ENCODE measurements at regions not wholly inside any gene's neighbourhood (a gene's known extent, or its start where the extent isn't known, plus 50 kb on each side); places are given as distances from the start of the nearest gene placed in this dataset.
"Not testable (repeated sequence)": the region's sequence is repeated elsewhere in the genome, so short reads cannot be mapped to it uniquely, and the experiment has no call there.

- DNase-seq (no peak), ATAC-seq (replicated peaks) (no peak)
- no peaks in the 10 kb centered on the region for H3K36me3 Mint-ChIP-seq
- H3K4me3 Mint-ChIP-seq = no peak overlapping the region
- H3K9me3 Mint-ChIP-seq = peaks cover 4 to 10% of the 10 kb centered on the region in 2 donors
- H3K27me3 Mint-ChIP-seq = peaks cover 8 to 18% of the 10 kb centered on the region in 2 donors
- no peak overlapping the region for H3K27ac Mint-ChIP-seq
- H3K4me1 Mint-ChIP-seq = no peaks in the 10 kb centered on the region
Observed at GRCh38 chr5:159811712-159812111, 104.6 kb upstream of the ADRA1B start.

GRCh38 chr5:159812759-159813158, 103.5 kb upstream of the ADRA1B start:
- not testable (repeated sequence) for H3K4me3 Mint-ChIP-seq

GRCh38 chr5:159814222-159814621, 102.1 kb upstream of the ADRA1B start:
- no peak for ATAC-seq (replicated peaks)
- no peak for DNase-seq
- H3K9me3 Mint-ChIP-seq = peaks cover 3 to 8% of the 10 kb centered on the region in 2 donors
- H3K4me3 Mint-ChIP-seq = no peak overlapping the region
- H3K27ac Mint-ChIP-seq = no peak overlapping the region
- peaks cover 0 to 10% of the 10 kb centered on the region in 2 donors for H3K27me3 Mint-ChIP-seq
- H3K4me1 Mint-ChIP-seq = no peaks in the 10 kb centered on the region
- no peaks in the 10 kb centered on the region for H3K36me3 Mint-ChIP-seq

More at GRCh38 chr5:159812759-159813158, 103.5 kb upstream of the ADRA1B start:
- not testable (repeated sequence) for H3K4me1 Mint-ChIP-seq; ATAC-seq (replicated peaks); H3K27ac Mint-ChIP-seq; H3K27me3 Mint-ChIP-seq; DNase-seq; H3K9me3 Mint-ChIP-seq; H3K36me3 Mint-ChIP-seq

- H3K27me3 Mint-ChIP-seq = peaks cover 0 to 10% of the 10 kb centered on the region in 2 donors
- no peak overlapping the region for H3K4me3 Mint-ChIP-seq
- peaks cover 3 to 8% of the 10 kb centered on the region in 2 donors for H3K9me3 Mint-ChIP-seq
- no peaks in the 10 kb centered on the region for H3K4me1 Mint-ChIP-seq
- no peak for ATAC-seq (replicated peaks)
- no peak overlapping the region for H3K27ac Mint-ChIP-seq
- DNase-seq = no peak
- H3K36me3 Mint-ChIP-seq = no peaks in the 10 kb centered on the region
Observed at GRCh38 chr5:159814805-159815585, 101.3 kb upstream of the ADRA1B start.

- ATAC-seq (replicated peaks) (no peak), DNase-seq (no peak)
- H3K9me3 Mint-ChIP-seq = peaks cover under 1 to 3% of the 10 kb centered on the region in 2 donors
- no peak overlapping the region for H3K4me3 Mint-ChIP-seq
- H3K27me3 Mint-ChIP-seq = peaks cover 0 to 7% of the 10 kb centered on the region in 2 donors
- no peaks in the 10 kb centered on the region for H3K36me3 Mint-ChIP-seq
- no peak overlapping the region for H3K27ac Mint-ChIP-seq
- no peaks in the 10 kb centered on the region for H3K4me1 Mint-ChIP-seq
Observed at GRCh38 chr5:159817262-159818029, 98.8 kb upstream of the ADRA1B start.

- no peak for DNase-seq
- Mint-ChIP-seq H3K27ac (no peak overlapping the region), H3K4me3 (no peak overlapping the region), H3K27me3 (peaks cover 0 to 3% of the 10 kb centered on the region in 2 donors), H3K4me1 (no peaks in the 10 kb centered on the region), H3K36me3 (no peaks in the 10 kb centered on the region), H3K9me3 (no peaks in the 10 kb centered on the region)
- ATAC-seq (replicated peaks) = no peak
Observed at GRCh38 chr5:159819591-159820411, 96.5 kb upstream of the ADRA1B start.

GRCh38 chr5:159820692-159821091, 95.6 kb upstream of the ADRA1B start:
- Mint-ChIP-seq H3K27me3 (peaks cover 0 to 3% of the 10 kb centered on the region in 2 donors), H3K36me3 (no peaks in the 10 kb centered on the region), H3K4me1 (peaks cover 0 to 2% of the 10 kb centered on the region in 2 donors), H3K9me3 (no peaks in the 10 kb centered on the region), H3K27ac (no peak overlapping the region), H3K4me3 (no peak overlapping the region)
- DNase-seq (no peak), ATAC-seq (replicated peaks) (no peak)

- Mint-ChIP-seq H3K36me3 (no peaks in the 10 kb centered on the region), H3K4me3 (no peak overlapping the region), H3K4me1 (peaks cover 5% of the 10 kb centered on the region in 2 donors), H3K9me3 (no peaks in the 10 kb centered on the region), H3K27me3 (peaks cover 0 to 3% of the 10 kb centered on the region in 2 donors), H3K27ac (no peak overlapping the region)
- ATAC-seq (replicated peaks) = no peak
- no peak for DNase-seq
Observed at GRCh38 chr5:159821461-159821940, 94.8 kb upstream of the ADRA1B start.

GRCh38 chr5:159824188-159825161, 91.8 kb upstream of the ADRA1B start:
- peaks cover 3 to 8% of the 10 kb centered on the region in 2 donors for H3K27me3 Mint-ChIP-seq
- H3K27ac Mint-ChIP-seq = no peak overlapping the region
- DNase-seq (no peak), ATAC-seq (replicated peaks) (no peak)
- H3K4me3 Mint-ChIP-seq = no peak overlapping the region
- H3K9me3 Mint-ChIP-seq = no peaks in the 10 kb centered on the region
- no peaks in the 10 kb centered on the region for H3K36me3 Mint-ChIP-seq
- peaks cover 6 to 7% of the 10 kb centered on the region in 2 donors for H3K4me1 Mint-ChIP-seq

GRCh38 chr5:159825551-159826051, 90.7 kb upstream of the ADRA1B start:
- DNase-seq (no peak), ATAC-seq (replicated peaks) (no peak)
- Mint-ChIP-seq H3K9me3 (no peaks in the 10 kb centered on the region), H3K4me3 (no peak overlapping the region), H3K36me3 (no peaks in the 10 kb centered on the region), H3K4me1 (peaks cover 6 to 7% of the 10 kb centered on the region in 2 donors), H3K27ac (no peak overlapping the region), H3K27me3 (peaks cover 6 to 14% of the 10 kb centered on the region in 2 donors)

- H3K9me3 Mint-ChIP-seq = no peaks in the 10 kb centered on the region
- no peak overlapping the region for H3K4me3 Mint-ChIP-seq
- ATAC-seq (replicated peaks) (peak; percentile 77 to 94), DNase-seq (no peak)
- H3K4me1 Mint-ChIP-seq = peaks cover 6 to 7% of the 10 kb centered on the region in 2 donors
- H3K27me3 Mint-ChIP-seq = peaks cover 6 to 15% of the 10 kb centered on the region in 2 donors
- H3K27ac Mint-ChIP-seq = peak overlapping the region; percentile 76
- H3K36me3 Mint-ChIP-seq = no peaks in the 10 kb centered on the region
Observed at GRCh38 chr5:159826351-159827214, 89.7 kb upstream of the ADRA1B start.

- ATAC-seq (replicated peaks) (no peak), DNase-seq (no peak)
- no peaks in the 10 kb centered on the region for H3K9me3 Mint-ChIP-seq
- H3K36me3 Mint-ChIP-seq = no peaks in the 10 kb centered on the region
- H3K4me1 Mint-ChIP-seq = peaks cover 6 to 7% of the 10 kb centered on the region in 2 donors
- peaks cover 12 to 23% of the 10 kb centered on the region in 2 donors for H3K27me3 Mint-ChIP-seq
- H3K4me3 Mint-ChIP-seq = no peak overlapping the region
- H3K27ac Mint-ChIP-seq = no peak overlapping the region
Observed at GRCh38 chr5:159827861-159828260, 88.4 kb upstream of the ADRA1B start.
